Spinal cord (tissue), 9 donors: ENCODE measurements at regions not wholly inside any gene's neighbourhood (a gene's known extent, or its start where the extent isn't known, plus 50 kb on each side); places are given as distances from the start of the nearest gene placed in this dataset.

ENCODE experiments used
- DNase-seq, 6 donors: peaks; one replicate each; pipeline versions ENCODE4 v3.0.0 to v3.0.0-alpha.2; 2013 to 2015; ENCODE audit warnings: low spot score in 6 of 6, low read depth in 4 of 6
- H3K27ac ChIP-seq: one replicate; pipeline ENCODE4 v1.5.1; 2013; ENCODE audit warnings: low read depth, low read length, control low read depth
- H3K27me3 ChIP-seq: one replicate; pipeline ENCODE4 v1.6.1; 2013; ENCODE audit warnings: low read length; ENCODE audit not compliant: control insufficient read depth, insufficient read depth
- H3K36me3 ChIP-seq: one replicate; pipeline ENCODE4 v1.6.1; 2013; ENCODE audit warnings: low read length; ENCODE audit not compliant: control insufficient read depth, insufficient read depth
- H3K4me1 ChIP-seq: one replicate; pipeline ENCODE4 v1.6.1; 2013; ENCODE audit warnings: low read length; ENCODE audit not compliant: control insufficient read depth, insufficient read depth
- H3K4me3 ChIP-seq: one replicate; pipeline ENCODE4 v1.5.1; 2013; ENCODE audit warnings: low read depth, low read length, control low read depth
- H3K9me3 ChIP-seq: one replicate; pipeline ENCODE4 v1.6.1; 2013; ENCODE audit warnings: low read length; ENCODE audit not compliant: control insufficient read depth, insufficient read depth
- WGBS: methylation state at CpG from one replicate; pipeline ENCODE4 v1.1.5; 2013; ENCODE audit warnings: missing lambda C conversion rate; ENCODE audit not compliant: insufficient coverage; 5-methylcytosine and 5-hydroxymethylcytosine counted together
- donor health status: healthy.

DNA sequence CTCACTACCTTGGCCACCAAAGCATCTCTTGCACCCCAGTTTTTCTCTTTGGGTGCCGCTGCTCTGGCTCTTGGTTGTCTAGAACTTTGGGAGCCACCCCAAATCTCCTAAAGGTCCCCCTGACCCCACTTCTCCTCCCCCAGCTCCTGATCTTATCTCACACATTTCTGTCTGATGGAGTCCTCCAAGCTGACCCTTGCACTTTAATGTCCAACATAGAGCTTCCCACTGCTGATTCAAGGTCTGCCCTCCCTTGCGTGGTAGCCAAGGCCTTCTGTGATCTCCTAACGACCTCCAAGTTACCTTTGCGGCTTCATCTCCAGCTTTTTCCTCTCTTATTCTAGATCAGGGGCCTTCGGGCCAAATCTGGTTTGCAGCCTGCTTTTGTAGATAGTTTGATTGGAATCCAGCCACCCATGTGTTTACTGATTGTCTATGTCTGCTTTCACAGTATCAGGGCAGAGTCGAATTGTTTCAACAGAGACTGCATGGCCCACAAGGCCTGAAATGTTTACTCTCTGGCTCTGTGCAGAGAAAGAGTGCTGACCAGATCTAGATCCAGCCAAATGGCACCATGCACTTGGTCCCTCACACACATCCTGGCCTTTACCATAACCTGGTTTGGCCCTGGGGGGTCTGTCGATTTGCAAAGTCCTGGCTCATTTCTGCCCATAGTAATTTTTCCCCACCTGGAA lies 168.6 kb downstream of the HAPSTR1 start:
- no peak for DNase-seq
- peaks cover 6% of the 10 kb centered on the region for H3K4me1 ChIP-seq
- no peaks in the 10 kb centered on the region for H3K27me3 ChIP-seq
- peaks cover 2% of the 10 kb centered on the region for H3K9me3 ChIP-seq
- H3K36me3 ChIP-seq, result no peaks in the 10 kb centered on the region
- WGBS, result 83% methylated on average over 6 of the region's 7 CpGs
- H3K27ac ChIP-seq, result no peak overlapping the region
- H3K4me3 ChIP-seq, result no peak overlapping the region

DNA sequence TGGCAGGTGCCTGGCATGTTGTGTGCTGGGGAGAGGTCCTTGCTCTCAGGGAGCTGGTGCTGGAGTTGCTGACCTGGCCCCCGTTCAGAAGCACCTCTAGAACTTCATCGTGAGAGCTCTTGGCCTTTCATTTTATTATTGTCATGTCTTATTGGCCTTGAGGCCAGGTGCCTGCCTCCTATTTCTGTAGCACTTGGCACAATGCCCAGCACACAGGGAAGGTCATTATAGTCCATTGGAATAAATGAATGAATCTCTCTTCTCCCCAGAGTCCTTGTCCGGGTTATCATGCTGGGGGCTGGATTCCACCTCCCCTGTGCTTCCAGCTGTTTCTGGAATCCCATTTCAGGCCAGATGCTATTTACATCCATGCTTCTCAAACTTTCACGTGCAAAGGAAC lies 169.2 kb downstream of the HAPSTR1 start:
- Histone ChIP-seq H3K27ac (no peak overlapping the region), H3K36me3 (no peaks in the 10 kb centered on the region), H3K4me3 (no peak overlapping the region), H3K4me1 (peaks cover 6% of the 10 kb centered on the region), H3K27me3 (no peaks in the 10 kb centered on the region), H3K9me3 (peaks cover 2% of the 10 kb centered on the region)
- no peak for DNase-seq
- WGBS, result 35% methylated on average over 3 of the region's 4 CpGs

DNA sequence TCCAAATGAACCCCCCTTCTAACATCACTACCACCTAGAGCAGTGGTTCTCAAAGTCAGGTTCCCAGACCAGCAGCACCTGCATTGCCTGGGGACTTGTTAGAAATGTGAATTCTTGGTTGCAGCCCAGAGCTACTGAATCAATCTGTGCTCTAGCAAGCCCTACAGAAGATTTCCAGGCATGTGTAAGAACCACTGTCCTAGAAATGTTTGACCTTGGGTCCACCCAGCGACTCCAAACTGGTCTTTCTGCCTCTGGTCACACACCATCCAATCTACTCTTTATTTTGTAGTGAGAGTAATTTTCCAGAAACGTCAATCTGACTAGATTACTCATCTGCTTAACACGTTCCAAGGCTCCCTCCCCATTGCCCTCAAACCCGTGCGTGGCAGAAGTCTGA lies 169.9 kb downstream of the HAPSTR1 start:
- Histone ChIP-seq H3K4me3 (no peak overlapping the region), H3K36me3 (no peaks in the 10 kb centered on the region), H3K27ac (no peak overlapping the region), H3K27me3 (no peaks in the 10 kb centered on the region), H3K9me3 (peaks cover 2% of the 10 kb centered on the region), H3K4me1 (peaks cover 6% of the 10 kb centered on the region)
- no peak for DNase-seq
- 86% methylated on average over 4 of the region's 5 CpGs for WGBS

DNA sequence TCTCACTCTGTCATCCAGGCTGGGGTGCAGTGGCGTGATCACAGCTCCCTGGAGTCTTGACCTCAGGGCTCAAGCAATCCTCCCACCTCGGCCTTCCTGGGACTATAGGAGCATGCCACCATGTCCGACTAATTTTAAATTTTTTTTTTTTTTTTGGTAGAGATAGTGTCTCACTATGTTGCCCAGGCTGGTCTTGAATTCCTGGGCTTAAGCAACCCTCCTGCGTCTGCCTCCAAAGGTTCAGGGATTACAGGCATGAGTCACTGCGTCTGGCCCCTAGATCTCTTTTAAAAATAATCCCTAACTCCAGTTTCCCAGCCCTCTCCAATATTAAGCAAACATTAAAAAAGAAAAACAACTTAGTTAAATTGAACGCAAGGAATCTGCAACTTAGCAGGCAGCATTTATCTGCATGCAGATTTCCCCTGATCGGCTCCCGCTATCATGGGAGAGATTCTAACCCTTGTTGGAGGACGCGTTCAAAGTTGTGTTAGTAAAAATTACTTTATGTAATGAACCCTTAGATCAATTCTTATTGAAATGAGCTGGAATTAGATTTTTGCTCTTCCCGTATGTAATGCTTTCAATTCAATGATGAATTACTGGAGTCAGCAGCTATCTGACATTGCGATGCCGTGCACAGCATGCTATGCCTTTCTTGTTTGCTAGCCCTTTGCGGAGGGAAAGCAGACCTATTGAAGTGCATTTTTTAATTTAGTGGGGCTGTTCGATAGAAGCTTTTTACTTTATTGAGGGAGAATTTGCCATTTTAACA lies 171.7 kb downstream of the HAPSTR1 start:
- DNase-seq, result peak in 1 of 6 donors; percentile 54
- 73% methylated on average over 8 of the region's 15 CpGs for WGBS
- peaks cover 6% of the 10 kb centered on the region for H3K4me1 ChIP-seq
- no peak overlapping the region for H3K4me3 ChIP-seq
- no peaks in the 10 kb centered on the region for H3K36me3 ChIP-seq
- H3K27ac ChIP-seq, result no peak overlapping the region
- H3K9me3 ChIP-seq, result peaks cover 2% of the 10 kb centered on the region
- H3K27me3 ChIP-seq, result no peaks in the 10 kb centered on the region

DNA sequence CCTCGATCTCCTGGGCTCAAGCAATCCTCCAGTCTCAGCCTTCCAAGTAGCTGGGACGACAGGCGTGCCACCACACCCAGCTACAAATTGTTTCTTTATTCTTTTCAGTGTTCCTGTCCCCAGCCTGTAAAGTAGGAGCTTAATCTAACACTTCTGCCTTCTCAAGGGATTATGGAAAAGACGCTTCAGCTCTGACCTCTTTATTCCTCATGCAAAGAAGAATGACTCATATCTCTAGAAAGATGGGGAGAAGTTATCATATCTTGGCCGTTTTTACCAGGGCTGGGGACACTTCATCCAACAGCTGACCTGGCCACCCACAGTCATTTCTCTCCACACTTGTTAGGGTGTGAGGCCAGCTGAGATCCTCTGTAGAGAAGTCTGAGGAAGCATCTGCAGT lies 172.6 kb downstream of the HAPSTR1 start:
- H3K27me3 ChIP-seq, result no peaks in the 10 kb centered on the region
- peaks cover 2% of the 10 kb centered on the region for H3K4me1 ChIP-seq
- no peaks in the 10 kb centered on the region for H3K36me3 ChIP-seq
- no peak for DNase-seq
- no peak overlapping the region for H3K4me3 ChIP-seq
- H3K9me3 ChIP-seq, result no peaks in the 10 kb centered on the region
- WGBS, result no CpG with 5 or more reads among the region's 5 CpGs
- H3K27ac ChIP-seq, result no peak overlapping the region

DNA sequence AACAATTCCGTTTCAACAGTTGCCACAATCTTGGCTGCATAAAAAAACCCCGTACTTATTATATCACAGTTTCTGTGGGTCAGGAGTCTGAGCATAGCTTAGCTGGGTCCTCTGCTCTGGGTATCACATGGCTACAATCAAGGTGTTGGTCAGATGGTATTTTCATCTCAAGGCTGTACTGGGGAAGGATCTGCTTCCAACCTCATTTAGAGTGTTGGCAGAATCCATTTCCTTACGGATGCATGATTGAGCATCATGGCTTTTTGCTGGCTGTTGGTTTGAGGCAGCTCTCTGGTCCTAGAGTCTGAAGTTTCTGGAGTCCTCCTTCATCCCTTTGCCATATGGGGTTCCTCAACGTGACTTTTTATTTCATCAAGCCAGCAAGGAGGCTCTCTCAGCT lies 177.0 kb downstream of the HAPSTR1 start:
- H3K36me3 ChIP-seq, result no peaks in the 10 kb centered on the region
- no peak overlapping the region for H3K4me3 ChIP-seq
- H3K27ac ChIP-seq, result no peak overlapping the region
- no peaks in the 10 kb centered on the region for H3K27me3 ChIP-seq
- no peak for DNase-seq
- no peaks in the 10 kb centered on the region for H3K4me1 ChIP-seq
- 67% methylated on average over 2 of the region's 4 CpGs for WGBS
- no peaks in the 10 kb centered on the region for H3K9me3 ChIP-seq

DNA sequence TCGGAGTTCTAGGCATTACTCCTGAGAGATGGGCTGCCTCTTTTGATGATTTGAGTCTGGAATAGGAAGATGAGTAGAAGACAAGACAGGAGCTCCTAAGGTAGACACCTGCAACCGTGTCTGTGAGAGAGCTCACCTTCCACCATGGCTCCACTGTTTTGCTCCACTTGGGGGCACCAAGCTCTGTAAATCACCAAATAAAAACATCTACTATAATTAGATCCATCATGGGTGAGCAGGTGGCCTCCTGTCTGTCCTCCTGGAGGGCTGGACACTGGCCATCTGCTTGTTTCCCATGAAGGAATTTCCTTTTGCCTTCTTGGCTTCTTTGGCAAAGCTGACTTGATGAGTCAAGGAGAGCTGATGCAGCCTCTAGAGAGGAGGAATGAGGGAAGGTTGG lies 179.0 kb downstream of the HAPSTR1 start:
- H3K9me3 ChIP-seq, result no peaks in the 10 kb centered on the region
- no peak for DNase-seq
- H3K36me3 ChIP-seq, result no peaks in the 10 kb centered on the region
- no peaks in the 10 kb centered on the region for H3K4me1 ChIP-seq
- no peak overlapping the region for H3K27ac ChIP-seq
- 92% methylated on average over 2 of the region's 2 CpGs for WGBS
- no peak overlapping the region for H3K4me3 ChIP-seq
- H3K27me3 ChIP-seq, result no peaks in the 10 kb centered on the region

DNA sequence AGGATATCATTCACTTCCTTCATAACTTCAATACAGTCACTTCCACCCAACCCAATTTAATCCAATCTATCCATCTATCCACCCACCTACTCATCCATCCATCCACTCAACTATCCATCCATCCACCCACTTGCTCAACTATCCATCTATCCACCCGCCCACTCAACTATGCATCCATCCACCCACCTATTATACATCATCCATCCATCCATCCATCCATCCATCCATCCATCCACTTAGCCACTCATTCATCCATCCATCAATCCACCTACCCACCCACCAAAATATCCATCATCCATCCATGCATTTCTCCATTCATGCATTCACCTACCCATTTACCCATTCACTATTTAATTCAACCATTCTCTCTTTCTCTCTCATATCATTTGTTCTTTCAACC lies 179.5 kb downstream of the HAPSTR1 start:
- 100% methylated on average over 1 of the region's 1 CpG for WGBS
- no peaks in the 10 kb centered on the region for H3K9me3 ChIP-seq
- no peaks in the 10 kb centered on the region for H3K27me3 ChIP-seq
- H3K4me1 ChIP-seq, result no peaks in the 10 kb centered on the region
- no peak overlapping the region for H3K27ac ChIP-seq
- no peaks in the 10 kb centered on the region for H3K36me3 ChIP-seq
- no peak for DNase-seq
- no peak overlapping the region for H3K4me3 ChIP-seq

DNA sequence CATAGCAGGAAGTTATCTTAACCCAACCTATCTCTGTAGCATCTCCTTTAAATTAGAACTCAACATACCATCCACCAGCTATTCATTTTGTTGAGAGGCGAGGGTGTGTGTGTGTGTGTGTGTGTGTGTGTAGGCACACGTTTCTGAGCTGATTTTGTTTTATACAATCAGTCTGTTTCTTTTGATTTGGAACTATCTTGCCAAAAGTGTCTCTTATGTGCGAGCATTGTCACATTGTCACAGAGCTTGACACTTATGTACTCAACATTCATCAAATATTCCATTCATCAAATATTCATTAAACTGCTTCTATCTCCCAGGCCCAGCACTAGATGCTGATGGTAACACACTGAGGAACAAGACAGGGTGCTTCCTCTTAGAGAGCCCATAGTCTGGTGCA lies 180.4 kb downstream of the HAPSTR1 start:
- no CpG with 5 or more reads among the region's 3 CpGs for WGBS
- no peak overlapping the region for H3K27ac ChIP-seq
- H3K4me3 ChIP-seq, result no peak overlapping the region
- H3K27me3 ChIP-seq, result no peaks in the 10 kb centered on the region
- peak in 1 of 6 donors; percentile 42 for DNase-seq
- H3K36me3 ChIP-seq, result no peaks in the 10 kb centered on the region
- H3K4me1 ChIP-seq, result no peaks in the 10 kb centered on the region
- no peaks in the 10 kb centered on the region for H3K9me3 ChIP-seq

DNA sequence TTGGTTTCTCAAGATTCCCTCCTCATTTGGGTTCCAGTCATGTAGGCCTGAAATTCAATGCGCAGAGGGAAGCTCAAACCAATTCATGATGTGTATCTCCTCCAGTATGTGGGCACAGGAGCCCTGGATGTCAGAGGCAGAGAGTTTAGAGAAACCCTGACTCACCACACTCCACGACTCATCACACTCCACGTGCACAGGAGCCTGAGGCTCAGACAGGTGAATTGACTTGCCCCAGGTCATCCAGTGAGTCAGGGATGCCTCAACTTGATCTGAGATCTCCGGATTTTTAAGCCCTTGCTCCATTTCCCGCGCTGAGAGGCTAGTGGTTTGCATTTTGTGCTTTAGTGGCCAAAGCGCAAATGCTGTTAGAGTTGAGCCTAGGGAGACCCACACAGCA lies 183.9 kb downstream of the HAPSTR1 start:
- no peaks in the 10 kb centered on the region for H3K36me3 ChIP-seq
- no peaks in the 10 kb centered on the region for H3K9me3 ChIP-seq
- no peaks in the 10 kb centered on the region for H3K4me1 ChIP-seq
- no peaks in the 10 kb centered on the region for H3K27me3 ChIP-seq
- WGBS, result 75% methylated on average over 6 of the region's 7 CpGs
- no peak overlapping the region for H3K27ac ChIP-seq
- no peak overlapping the region for H3K4me3 ChIP-seq
- no peak for DNase-seq
